Body of pancreas (tissue), 4 donors: ENCODE measurements at regions not wholly inside any gene's neighbourhood (a gene's known extent, or its start where the extent isn't known, plus 50 kb on each side); places are given as distances from the start of the nearest gene placed in this dataset.

Source experiments
- POLR2A ChIP-seq, 3 donors: fragments of 450-650 bp; IDR thresholded peaks; one replicate each; pipeline ENCODE4 v1.6.1; 2016; ENCODE audit warnings: antibody characterized with exemption in 3 of 3, mild to moderate bottlenecking in 2 of 3
- TF ChIP-seq, protein P1 (sequence below), 7 experiments: fragments of 450-650 bp in 4 of 7; fragments of 200-600 bp in 3 of 7; sonication (generic) in 3 of 7; IDR thresholded peaks; one replicate each; pipeline ENCODE4 v1.5.1; 2016 to 2019; ENCODE audit warnings: antibody characterized with exemption in 7 of 7

DNA sequence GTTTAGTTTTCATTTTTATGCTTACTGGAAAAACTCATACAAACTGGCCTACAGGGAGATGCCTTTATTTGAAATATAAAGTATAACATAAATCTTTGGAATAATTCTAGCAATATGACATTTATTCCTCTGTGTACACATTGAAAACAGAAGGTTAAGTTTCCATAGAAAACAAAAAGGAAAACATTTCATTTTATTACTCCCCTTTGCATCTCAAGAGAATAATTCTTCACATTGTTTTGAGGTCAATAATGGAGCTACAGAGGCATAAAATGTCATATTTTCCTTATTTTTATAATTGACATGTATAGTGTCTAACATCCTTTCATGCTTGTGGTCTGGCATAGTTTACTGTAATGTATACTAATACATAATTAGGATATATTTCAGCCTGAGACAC, 187.6 kb upstream of the AGTR1 start:
- no peak for TF ChIP-seq POLR2A (IDR thresholded peaks at IDR 0.05)
- TF ChIP-seq, protein P1, sequence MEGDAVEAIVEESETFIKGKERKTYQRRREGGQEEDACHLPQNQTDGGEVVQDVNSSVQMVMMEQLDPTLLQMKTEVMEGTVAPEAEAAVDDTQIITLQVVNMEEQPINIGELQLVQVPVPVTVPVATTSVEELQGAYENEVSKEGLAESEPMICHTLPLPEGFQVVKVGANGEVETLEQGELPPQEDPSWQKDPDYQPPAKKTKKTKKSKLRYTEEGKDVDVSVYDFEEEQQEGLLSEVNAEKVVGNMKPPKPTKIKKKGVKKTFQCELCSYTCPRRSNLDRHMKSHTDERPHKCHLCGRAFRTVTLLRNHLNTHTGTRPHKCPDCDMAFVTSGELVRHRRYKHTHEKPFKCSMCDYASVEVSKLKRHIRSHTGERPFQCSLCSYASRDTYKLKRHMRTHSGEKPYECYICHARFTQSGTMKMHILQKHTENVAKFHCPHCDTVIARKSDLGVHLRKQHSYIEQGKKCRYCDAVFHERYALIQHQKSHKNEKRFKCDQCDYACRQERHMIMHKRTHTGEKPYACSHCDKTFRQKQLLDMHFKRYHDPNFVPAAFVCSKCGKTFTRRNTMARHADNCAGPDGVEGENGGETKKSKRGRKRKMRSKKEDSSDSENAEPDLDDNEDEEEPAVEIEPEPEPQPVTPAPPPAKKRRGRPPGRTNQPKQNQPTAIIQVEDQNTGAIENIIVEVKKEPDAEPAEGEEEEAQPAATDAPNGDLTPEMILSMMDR (IDR thresholded peaks at IDR 0.05), result no peak
